G401 (cell line): ENCODE measurements at regions not wholly inside any gene's neighbourhood (a gene's known extent, or its start where the extent isn't known, plus 50 kb on each side); places are given as distances from the start of the nearest gene placed in this dataset.

Experiments used
- DNase-seq: peaks from one replicate; pipeline ENCODE4 v3.0.0-alpha.2; 2015; ENCODE audit warnings: low spot score
- in situ Hi-C: cut with HindIII; loops from 2 replicates; pipeline ENCODE4 v1.10.0; 2016; ENCODE audit warnings: low sequenced_read_pairs, mixed read lengths

DNA sequence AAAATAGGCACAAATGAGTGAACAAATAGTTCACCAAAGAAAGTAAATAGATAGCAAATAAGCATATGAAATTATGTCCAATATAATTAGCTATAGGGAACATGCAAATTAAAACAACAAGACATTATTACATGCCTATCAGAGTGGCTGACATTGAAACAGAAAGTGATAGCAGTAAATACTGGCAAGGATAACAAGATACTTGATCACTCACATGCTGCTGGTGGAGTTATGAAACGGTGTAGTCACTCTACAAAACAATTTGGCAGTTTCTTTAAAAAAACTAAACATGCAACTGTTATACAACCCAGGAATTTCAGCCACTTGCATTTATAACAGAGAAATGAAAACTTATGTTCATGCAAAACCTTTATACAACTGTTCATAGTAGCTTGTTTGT, 439.2 kb upstream of the ACVR2A start:
- no peak for DNase-seq
- in situ Hi-C loops, result no loop called here

DNA sequence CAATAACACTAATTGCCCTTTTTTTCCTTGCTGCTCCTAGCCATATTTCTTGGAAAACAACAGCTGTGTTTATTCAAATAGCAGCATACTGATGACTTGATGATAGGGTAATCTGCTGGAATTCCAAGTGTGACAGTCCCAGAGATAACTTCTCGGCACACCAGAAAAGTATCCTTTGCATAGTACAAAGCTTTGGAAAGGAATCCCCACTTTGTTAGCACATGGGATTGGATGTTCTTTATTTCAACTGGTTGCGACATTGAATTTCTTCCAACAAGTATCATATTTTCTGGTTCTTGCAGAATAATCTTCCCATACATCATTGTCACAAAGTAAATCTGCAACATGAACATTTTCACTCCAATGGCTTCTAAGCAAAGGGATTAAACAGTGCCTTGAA, 445.8 kb upstream of the ACVR2A start:
- in situ Hi-C loops, result no loop called here
- no peak for DNase-seq

DNA sequence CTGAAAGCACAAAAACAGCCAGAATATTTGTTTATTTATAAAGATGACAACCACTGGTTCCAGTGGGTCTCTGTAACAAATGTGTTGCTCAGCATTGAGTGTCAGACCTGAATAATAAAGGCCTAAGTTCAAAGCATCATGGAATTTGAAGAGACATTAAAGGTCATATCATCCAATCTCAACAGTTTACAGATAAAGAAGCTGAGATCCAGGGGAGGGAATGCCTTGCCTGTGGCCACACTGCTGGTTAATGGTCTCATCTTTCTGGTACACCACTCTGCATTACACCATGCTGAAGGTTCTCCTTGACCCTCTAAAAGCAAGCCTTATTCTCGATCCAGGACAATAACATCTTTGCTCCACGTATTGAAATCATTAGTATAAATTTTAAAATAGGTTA, 446.5 kb upstream of the ACVR2A start:
- in situ Hi-C loops, result no loop called here
- DNase-seq, result no peak

DNA sequence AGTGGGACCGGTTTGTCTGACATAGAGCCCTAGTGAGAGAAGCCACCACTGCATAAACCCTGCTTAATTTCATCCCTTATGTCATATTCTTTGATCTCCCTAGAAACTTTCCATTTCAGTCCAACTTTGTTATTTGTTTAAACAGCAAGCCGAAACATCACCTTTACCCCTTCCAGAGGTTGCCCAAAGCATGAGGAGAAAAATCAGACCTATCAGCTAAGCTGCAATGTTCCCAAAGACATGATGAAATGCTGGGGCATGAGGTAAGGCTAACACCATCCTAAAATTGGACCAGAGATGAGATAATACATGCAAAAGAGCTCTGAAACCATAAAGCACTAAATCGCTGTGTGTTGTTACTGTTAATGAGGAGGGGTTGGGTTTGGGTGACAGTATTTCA, 447.9 kb upstream of the ACVR2A start:
- in situ Hi-C loops, result no loop called here
- no peak for DNase-seq

DNA sequence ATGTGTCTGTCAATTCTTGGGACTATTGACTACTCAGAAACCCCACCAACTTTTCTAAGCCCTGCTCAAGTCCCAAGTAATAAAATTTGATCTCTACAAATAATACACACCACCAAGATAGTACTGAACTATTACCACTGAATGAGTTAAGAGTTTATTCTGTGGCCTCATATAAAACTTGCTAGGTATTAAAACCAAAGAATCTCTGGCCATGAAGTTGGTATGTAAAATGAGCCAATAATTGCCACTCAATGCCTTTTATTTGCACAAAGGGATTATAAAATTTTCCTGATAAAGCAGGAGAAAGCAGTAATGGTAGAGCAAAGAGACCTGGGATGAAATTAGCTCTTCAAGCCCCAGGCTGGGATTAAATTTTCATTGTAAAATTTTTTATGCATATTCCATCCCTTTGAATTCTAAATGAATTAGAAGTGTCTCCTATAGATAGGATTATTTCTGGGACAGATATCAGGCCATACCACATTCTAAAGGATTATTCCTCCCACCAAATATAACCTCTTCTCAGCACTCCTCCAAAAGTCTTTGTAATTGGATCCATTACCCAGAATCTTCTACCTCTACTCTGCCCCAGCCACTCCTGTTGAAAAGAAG, 450.5 kb upstream of the ACVR2A start:
- DNase-seq, result no peak
- in situ Hi-C loops, result no loop called here

DNA sequence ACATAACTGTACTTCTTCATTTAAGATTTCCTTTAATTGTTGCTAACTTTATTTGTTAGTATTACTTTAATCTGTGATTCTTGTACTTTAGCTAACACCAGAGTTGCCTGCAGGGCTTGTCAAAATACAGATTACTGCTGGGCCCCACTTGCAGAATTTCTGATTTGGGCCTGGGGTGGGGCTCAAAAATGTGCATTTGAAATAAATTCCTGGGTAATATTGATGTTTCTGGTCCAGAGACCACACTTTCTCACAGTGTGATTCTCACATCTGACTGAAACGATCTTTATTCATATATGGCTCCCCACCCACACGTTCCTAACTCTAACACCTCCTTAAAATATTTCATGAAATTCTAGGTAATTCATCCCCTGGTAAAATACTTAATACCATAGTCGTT, 452.6 kb upstream of the ACVR2A start:
- in situ Hi-C loops, result no loop called here
- DNase-seq, result no peak

DNA sequence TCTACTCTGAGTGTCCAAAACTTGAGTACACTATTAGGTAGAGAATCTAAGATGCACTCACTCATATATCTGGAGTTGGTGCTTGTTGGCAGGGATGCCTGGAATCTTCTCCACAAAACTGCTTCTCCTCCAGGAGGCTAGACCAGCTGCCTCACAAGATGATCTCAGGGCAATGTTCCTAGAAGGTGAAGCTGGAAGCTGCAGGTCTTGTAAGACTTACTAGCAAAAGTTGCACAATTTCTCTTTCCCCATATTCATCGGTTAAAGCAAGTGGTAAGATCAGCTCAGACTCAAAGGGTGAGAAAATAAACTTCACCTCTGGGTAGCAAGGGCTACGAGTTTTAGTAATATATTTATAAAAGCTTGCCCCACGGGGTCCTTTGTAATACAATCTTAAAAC, 454.4 kb upstream of the ACVR2A start:
- in situ Hi-C loops, result no loop called here
- no peak for DNase-seq

DNA sequence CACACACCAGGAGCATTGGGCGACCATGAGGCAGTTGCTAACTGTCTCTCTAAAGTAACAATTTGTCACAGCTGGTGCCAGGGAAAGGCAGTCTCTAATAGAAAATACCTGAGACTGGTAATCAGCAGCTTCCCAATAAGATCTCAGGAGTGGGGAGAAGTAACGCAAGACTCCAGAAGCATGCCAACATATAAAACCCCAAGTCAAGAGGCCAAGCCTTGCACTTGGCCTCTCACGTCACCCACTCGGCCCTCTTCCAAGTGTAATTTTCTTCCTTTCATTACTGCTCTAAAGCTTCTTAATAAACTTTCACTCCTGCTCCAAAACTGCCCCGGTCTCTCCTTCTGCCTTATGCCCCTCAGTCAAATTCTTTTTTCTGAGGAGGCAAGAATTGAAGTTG, 455.6 kb upstream of the ACVR2A start:
- in situ Hi-C loops, result no loop called here
- DNase-seq, result no peak

DNA sequence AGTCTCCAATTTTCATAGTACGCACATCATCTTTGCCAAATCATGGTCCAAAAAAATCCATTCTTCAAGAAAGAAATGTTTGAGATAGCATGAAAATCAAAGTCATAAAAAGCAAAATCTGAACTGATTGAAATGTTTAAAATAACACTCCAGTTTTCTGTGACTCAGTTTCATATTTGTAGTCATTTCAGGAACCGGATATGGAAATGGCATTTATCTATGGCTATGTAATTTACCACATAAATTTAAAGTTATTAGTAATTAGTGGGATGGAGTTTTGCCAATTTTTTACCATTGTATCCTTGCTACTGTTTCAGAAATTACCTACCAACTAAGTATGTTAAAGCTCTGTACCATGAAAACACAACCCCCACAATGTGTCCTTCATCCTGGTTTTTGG, 456.6 kb upstream of the ACVR2A start:
- DNase-seq, result no peak
- in situ Hi-C loops, result no loop called here

DNA sequence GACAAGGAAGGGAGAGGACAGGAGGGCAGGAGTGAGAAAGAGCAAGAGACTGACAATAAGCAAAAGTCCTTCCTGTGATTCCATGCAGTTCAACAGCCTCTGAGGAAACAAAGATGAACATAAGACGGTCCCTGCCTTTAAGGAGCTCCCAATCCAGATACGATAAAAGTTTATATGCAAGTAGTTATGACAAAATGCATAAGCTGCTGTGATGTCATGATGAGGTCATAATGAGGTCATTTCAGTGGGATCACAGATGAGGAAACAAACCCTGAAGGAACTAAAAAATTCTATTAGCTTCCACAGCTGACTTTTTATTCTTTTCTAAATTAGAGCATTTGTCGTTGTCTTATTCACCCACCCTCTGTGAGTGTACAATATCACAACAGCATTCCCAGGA, 458.5 kb upstream of the ACVR2A start:
- in situ Hi-C loops, result no loop called here
- DNase-seq, result no peak

DNA sequence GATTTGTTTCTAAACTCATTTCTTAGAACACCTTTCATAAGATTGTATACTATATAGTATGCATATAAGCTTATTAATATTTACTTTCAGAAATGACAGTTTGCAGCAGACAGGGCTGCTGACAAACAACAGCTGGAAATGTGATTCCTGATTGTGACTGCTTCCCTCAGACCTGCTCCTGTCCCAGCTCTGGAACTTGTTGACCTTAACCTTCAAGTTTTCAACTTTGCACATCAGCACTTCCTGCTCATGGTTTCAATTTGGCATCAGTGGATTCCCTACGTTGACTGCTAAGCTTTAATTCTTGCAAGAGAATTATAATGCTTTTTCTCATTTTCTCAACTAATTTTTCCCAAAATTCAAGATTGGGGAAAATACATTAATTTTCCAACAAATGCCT, 459.2 kb upstream of the ACVR2A start:
- in situ Hi-C loops, result no loop called here
- DNase-seq, result no peak

DNA sequence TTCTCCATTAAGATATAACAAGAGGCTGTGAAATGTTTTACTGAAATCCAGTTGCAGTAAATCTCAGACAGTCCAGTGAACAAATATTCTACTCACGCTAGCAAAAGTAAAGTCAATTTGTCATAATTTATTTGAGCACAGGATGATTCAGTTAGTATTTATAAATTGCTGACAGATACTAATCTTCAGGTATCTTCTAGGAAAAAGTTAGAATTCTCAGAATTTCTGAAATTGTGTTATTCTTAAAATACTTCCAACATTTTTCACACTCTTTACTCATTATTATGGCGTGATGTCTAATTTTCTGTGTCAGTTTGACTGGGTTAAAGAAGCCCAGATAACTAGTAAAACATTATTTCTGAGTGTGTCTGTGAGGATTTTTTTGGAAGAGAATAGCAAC, 460.2 kb upstream of the ACVR2A start:
- in situ Hi-C loops, result no loop called here
- no peak for DNase-seq

DNA sequence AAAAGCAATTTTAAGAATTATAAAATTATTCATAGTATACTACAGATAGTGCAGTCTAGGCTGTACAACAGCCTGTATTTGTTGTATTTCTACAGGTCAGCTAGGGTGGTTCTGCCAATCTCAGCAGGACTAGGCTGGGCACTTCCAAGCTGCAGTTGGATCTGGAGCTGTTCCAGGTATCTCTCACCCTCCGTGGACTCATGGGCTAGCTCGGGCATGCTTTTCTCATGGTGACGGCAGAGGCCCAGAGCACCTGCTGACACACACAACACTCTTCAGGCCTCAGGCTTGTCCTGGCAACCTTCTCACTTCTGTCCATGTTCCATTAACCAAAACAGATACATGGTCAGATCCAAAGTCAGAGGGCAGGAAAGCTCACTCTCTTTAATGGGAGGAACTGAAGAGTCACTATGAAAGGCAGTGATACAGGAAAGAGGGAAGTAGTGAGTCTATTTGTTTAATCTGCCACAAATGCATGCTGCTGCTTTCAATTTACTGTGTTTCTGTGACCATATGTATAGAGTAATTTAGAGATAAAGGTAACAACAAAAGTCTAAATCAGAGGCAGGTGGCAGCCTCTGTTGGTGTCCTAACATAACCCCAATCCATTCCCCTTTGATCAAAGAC, 462.4 kb upstream of the ACVR2A start:
- in situ Hi-C loops, result no loop called here
- peak; percentile 91 for DNase-seq

DNA sequence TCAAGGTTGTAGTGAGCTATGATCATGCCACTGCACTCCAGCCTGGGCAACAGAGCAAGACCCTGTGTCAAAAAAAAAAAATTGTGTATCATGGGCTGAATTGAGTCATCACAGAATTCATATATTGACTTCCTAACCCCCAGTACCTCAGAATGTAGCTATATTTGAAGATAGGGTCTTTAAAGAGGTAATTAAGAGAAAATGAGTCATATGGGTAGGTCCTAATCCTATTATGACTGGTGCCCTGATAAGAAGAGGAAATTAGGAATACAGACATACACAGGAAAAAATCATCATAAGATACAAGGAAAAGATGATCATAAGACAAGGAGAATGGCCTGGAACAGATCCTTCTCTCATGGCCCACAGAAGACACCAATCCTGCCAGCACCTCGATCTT, 466.4 kb upstream of the ACVR2A start:
- in situ Hi-C loops, result no loop called here
- DNase-seq, result no peak

DNA sequence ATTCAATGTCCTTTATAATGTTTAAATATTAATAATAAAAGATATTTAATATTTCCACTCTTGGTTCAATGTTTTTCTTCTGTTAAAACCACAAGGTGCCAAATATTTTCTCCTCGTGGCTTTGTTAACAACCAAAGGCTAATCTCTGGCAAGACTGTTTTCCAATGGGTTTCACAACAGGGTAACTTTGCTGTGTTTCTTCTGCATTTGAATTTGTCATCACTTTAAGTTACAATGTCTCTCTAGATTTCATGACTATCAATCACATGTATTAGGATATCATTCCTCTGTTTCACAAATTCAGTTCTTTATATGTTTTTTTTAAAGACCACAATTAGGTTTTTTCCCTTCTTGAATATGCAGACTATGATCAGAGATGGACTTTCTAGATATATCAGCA, 469.8 kb upstream of the ACVR2A start:
- no peak for DNase-seq
- in situ Hi-C loops, result no loop called here

DNA sequence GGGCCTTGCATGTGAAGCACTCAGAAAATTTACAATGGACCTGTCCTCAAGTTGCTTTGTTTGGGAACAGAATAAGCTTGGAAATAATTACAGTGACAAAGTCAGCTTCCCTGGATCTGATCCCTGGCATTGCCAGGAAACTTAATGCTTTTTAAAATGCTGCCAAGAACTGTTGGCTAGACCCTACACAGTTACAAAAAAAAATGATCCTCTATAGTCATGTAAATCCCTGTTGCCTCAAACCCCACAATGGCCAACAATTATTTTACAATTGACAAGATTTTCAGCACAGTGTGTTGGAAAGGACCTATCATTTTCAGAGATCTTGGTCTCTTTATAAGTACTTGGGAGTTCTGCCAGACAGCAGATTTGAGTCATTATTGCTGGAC, 470.4 kb upstream of the ACVR2A start:
- in situ Hi-C loops, result no loop called here
- DNase-seq, result no peak

DNA sequence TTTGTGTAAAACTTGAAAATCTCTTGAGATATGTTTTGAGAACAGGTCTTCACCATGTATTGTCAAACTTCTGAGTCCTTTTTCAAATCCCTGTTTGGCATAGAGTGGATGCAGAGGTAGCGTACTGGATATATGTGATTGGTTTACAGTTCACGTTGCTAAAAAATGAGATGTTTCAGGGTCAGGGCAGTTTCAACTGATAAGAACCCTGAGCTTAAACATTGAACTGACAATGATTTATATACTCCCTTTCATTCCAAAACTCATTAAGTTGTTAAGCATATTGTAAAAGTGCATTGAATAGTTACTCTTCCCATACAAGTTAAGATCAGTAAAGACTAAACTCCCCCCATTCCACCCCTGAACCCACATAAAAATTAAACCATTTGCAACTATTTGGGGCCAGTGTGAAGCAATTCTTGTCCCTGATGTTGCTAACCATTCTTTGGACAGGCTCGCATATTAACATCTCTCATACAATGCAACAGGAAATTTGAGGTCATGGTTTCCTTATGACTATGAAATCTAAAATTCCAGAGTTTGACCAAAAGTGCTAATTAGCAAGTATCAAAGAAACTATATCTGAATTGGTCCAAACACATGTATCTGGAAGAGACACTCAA, 470.9 kb upstream of the ACVR2A start:
- DNase-seq, result no peak
- in situ Hi-C loops, result no loop called here

DNA sequence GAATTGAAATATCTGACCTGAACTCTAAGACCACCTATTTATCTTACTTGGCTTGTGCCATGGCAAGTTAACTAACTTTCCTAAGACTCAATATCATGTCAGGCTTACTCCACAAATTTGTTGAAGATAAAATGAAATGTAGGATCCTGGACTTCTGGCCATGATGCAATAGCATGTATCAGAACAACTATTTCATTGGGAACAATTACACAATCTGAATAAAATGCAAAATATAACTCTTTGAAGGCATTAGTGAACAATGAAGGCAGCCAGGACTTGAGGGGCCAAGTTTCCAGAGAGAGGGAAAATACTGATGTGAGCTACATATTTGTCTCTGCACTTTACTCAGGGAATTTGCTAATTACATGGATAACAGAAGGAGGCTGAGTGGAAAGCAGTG, 476.5 kb upstream of the ACVR2A start:
- no peak for DNase-seq
- in situ Hi-C loops, result no loop called here

DNA sequence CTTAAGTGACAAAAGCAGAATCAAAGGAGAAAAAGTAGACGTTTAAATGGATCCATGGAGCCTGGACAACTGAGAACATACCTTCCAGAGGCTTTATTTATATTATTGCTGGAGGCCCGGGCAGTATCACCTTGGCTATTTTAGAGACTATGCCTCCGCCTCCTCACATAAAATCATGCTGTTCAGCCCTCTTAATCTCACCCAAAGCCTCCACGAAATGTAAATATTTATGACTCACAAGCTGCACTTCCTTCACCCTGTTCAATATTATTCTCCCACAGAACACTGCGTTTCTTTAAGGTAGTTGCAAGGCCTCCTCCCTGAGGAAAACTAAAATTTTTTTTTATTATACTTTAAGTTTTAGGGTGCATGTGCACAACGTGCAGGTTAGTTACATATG, 478.6 kb upstream of the ACVR2A start:
- no peak for DNase-seq
- in situ Hi-C loops, result no loop called here

DNA sequence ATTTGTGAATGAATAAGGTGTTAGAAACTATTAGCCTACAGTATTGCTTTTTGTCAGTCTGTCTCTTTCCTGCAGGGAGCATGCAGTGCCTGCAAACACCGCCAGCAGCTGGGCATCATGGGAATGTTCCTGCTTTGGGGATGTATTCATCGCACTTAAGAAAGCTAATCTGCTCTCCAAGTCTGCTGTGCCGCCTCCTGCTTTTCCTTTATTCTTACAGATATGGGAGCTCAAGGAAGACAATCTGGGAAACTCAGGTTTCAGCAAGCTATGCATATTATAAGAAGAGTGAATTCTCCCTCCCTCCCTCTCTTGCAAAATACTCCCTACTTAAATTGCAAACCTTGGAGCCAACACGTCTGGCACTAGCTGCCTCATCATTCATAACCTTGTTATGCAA, 479.2 kb upstream of the ACVR2A start:
- no peak for DNase-seq
- in situ Hi-C loops, result no loop called here

DNA sequence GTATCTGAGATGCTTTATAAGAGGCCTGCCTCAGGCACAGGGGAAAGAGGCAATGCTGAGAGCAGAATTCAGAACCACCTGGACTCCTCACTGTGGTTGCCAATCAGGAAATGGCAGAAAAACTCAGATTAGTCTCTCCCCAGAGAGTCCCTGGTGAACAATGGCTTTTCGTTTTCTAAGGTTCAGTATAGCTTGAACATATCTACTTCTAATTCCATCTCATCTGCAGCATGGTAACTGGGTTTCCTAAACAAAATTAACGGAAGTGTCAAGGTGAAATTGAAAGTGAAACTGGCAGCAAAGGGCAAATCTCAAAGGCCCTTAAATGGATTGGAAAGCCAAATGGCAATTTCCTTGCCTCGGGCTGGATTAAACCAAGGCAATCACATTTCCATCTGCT, 480.2 kb upstream of the ACVR2A start:
- DNase-seq, result no peak
- in situ Hi-C loops, result no loop called here
